ENCODE measurements at regions not wholly inside any gene's neighbourhood (a gene's known extent, or its start where the extent isn't known, plus 50 kb on each side); places are given as distances from the start of the nearest gene placed in this dataset.

DNA sequence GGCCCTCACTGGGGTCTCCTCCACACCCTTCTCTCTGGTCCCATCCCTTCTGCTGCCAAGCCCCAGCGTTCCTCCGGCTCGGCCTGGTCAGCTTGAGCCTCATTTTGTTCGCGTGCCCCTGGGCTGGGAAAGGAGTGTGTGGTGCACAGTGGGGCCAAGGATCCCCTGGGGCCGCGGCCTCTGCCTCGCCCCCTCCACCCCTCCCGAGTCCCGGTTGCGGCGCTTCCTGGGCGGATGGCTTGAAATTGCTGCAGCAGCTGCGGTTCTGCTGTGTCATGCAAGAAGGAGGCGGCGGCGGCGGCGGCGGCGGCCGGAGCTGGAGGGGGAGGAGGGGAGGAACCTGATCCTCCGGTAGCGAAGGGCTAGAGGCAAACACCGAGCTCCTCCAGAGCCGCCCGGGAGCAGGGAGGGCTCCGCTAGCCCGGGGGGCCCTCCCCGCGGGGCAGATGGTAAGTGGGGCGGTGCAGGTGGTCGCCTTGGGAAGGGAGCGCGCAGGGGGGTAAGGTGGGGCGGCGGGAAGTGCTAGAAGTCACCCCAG is 217.8 kb upstream of the MKLN1 start:
- TF ChIP-seq CTCF (IDR thresholded peaks at IDR 0.05) (no peak), ZFX (IDR thresholded peaks at IDR 0.05; ENCODE audit: borderline replicate concordance) (no peak)

All from 22Rv1 (cell line).